ENCODE measurements at regions not wholly inside any gene's neighbourhood (a gene's known extent, or its start where the extent isn't known, plus 50 kb on each side); places are given as distances from the start of the nearest gene placed in this dataset.

DNA sequence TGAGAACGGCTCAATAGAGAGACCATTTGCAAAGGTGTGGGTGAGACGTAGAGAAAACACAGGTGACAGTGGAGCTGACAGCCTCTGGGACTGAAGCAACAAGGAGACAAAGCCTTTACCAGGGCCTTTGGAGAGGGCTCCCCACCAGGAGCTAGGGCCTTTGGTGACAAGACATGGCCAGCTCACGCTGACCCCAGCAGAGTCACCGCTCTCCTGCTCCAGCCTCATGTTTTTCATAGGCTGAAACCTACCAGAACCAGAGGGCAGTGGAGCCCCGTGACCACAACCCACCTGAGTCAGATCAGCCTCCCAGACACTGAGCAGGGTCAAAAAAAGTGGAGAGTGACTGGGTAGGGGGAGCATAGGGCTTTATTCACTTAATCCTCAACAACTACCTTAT is 214.7 kb downstream of the SHQ1 start:
- no peaks in the 10 kb centered on the region for H3K9me3 Mint-ChIP-seq (ENCODE audit: unreplicated experiment)
- peaks cover 17% of the 10 kb centered on the region for H3K27me3 Mint-ChIP-seq (ENCODE audit: insufficient read depth, unreplicated experiment)
- POLR2A ChIA-PET, result interaction anchor here (0.6 to 0.9 kb wide), 2 partner anchors 18 to 49 kb away, joined by 3 read pairs; no protein-coding TSS in a partner anchor
- no peak overlapping the region for H3K4me3 Mint-ChIP-seq (ENCODE audit: unreplicated experiment)
- no peak for DNase-seq (ENCODE audit: unreplicated experiment)
- H3K27ac Mint-ChIP-seq (ENCODE audit: low read depth, unreplicated experiment), result no peak overlapping the region
- intact Hi-C loops (cut with micrococcal nuclease), result no loop called here
- no peaks in the 10 kb centered on the region for H3K36me3 Mint-ChIP-seq (ENCODE audit: insufficient read depth, unreplicated experiment)
- CTCF ChIA-PET, result interaction anchor here (0.7 kb wide), 1 partner anchor 11 kb away, joined by 3 read pairs; no protein-coding TSS in a partner anchor
- H3K4me1 Mint-ChIP-seq (ENCODE audit: insufficient read depth, unreplicated experiment), result peaks cover 10% of the 10 kb centered on the region
- TF ChIP-seq, protein P1, sequence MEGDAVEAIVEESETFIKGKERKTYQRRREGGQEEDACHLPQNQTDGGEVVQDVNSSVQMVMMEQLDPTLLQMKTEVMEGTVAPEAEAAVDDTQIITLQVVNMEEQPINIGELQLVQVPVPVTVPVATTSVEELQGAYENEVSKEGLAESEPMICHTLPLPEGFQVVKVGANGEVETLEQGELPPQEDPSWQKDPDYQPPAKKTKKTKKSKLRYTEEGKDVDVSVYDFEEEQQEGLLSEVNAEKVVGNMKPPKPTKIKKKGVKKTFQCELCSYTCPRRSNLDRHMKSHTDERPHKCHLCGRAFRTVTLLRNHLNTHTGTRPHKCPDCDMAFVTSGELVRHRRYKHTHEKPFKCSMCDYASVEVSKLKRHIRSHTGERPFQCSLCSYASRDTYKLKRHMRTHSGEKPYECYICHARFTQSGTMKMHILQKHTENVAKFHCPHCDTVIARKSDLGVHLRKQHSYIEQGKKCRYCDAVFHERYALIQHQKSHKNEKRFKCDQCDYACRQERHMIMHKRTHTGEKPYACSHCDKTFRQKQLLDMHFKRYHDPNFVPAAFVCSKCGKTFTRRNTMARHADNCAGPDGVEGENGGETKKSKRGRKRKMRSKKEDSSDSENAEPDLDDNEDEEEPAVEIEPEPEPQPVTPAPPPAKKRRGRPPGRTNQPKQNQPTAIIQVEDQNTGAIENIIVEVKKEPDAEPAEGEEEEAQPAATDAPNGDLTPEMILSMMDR (IDR thresholded peaks at IDR 0.05; ENCODE audit: unreplicated experiment), result no peak
- no TSS peak for BruUV-seq (replicated peaks)

DNA sequence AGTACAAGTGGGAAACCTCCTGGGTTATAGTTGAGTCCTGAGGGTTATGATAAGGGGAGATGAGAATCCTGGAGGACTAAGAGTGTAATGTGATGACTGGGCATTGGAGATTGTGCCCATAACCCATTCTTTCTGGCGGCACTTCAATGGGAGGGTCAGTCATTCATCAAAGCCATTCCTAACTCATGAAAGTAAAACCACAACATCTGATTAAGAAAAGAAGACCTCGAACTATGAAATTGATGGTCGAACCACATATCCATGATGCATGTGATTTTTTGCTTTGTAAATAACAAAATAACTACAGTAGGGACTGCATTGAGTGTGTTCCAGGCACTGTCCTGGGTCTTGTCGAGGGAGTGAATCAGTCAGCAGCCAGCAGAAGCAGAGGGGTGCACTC is 215.1 kb downstream of the SHQ1 start:
- H3K27me3 Mint-ChIP-seq (ENCODE audit: insufficient read depth, unreplicated experiment), result peaks cover 17% of the 10 kb centered on the region
- ChIA-PET POLR2A (interaction anchor here (0.6 kb wide), 1 partner anchor 49 kb away, joined by 3 read pairs; no protein-coding TSS in a partner anchor), CTCF (interaction anchor here (0.6 to 0.7 kb wide), 2 partner anchors 11 to 630 kb away, joined by 3 read pairs; no protein-coding TSS in a partner anchor)
- no peak overlapping the region for H3K27ac Mint-ChIP-seq (ENCODE audit: low read depth, unreplicated experiment)
- H3K9me3 Mint-ChIP-seq (ENCODE audit: unreplicated experiment), result no peaks in the 10 kb centered on the region
- DNase-seq (ENCODE audit: unreplicated experiment), result no peak
- TF ChIP-seq, protein P1 (IDR thresholded peaks at IDR 0.05; ENCODE audit: unreplicated experiment), result no peak
- peaks cover 14% of the 10 kb centered on the region for H3K4me1 Mint-ChIP-seq (ENCODE audit: insufficient read depth, unreplicated experiment)
- intact Hi-C loops (cut with micrococcal nuclease), result no loop called here
- no peaks in the 10 kb centered on the region for H3K36me3 Mint-ChIP-seq (ENCODE audit: insufficient read depth, unreplicated experiment)
- no TSS peak for BruUV-seq (replicated peaks)
- no peak overlapping the region for H3K4me3 Mint-ChIP-seq (ENCODE audit: unreplicated experiment)

- H3K9me3 Mint-ChIP-seq (ENCODE audit: unreplicated experiment), result no peaks in the 10 kb centered on the region
- H3K4me3 Mint-ChIP-seq (ENCODE audit: unreplicated experiment), result no peak overlapping the region
- no peak overlapping the region for H3K27ac Mint-ChIP-seq (ENCODE audit: low read depth, unreplicated experiment)
- intact Hi-C loops (cut with micrococcal nuclease), result no loop called here
- H3K4me1 Mint-ChIP-seq (ENCODE audit: insufficient read depth, unreplicated experiment), result peaks cover 22% of the 10 kb centered on the region
- ChIA-PET CTCF (no interaction called here), POLR2A (no interaction called here)
- H3K27me3 Mint-ChIP-seq (ENCODE audit: insufficient read depth, unreplicated experiment), result peaks cover 7% of the 10 kb centered on the region
- H3K36me3 Mint-ChIP-seq (ENCODE audit: insufficient read depth, unreplicated experiment), result no peaks in the 10 kb centered on the region
- BruUV-seq (replicated peaks), result no TSS peak
- DNase-seq (ENCODE audit: unreplicated experiment), result no peak
- TF ChIP-seq, protein P1 (IDR thresholded peaks at IDR 0.05; ENCODE audit: unreplicated experiment), result no peak
These were observed 216.1 kb downstream of the SHQ1 start for GRCh38 chr3:72632129-72632528.

DNA sequence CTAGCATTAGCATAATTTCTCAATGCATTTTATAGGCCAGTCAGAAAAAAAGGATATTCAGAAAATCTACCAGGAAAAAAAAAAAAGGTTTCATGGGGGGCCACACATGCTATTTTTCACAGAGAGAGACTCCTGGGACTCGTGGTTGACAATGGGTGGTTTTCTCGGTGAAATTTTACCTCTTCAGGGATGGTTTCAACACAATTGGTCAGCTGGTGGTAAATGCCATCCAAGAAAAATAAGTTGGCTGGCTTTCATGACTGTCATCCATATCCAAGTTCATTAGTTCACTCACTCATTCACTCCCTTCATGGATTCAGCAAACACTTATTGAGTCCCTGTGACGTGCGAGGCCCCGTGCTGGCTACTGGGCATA is 217.3 kb downstream of the SHQ1 start:
- no peaks in the 10 kb centered on the region for H3K27me3 Mint-ChIP-seq (ENCODE audit: insufficient read depth, unreplicated experiment)
- H3K4me1 Mint-ChIP-seq (ENCODE audit: insufficient read depth, unreplicated experiment), result peaks cover 25% of the 10 kb centered on the region
- H3K9me3 Mint-ChIP-seq (ENCODE audit: unreplicated experiment), result no peaks in the 10 kb centered on the region
- intact Hi-C loops (cut with micrococcal nuclease), result no loop called here
- H3K36me3 Mint-ChIP-seq (ENCODE audit: insufficient read depth, unreplicated experiment), result no peaks in the 10 kb centered on the region
- TF ChIP-seq, protein P1 (IDR thresholded peaks at IDR 0.05; ENCODE audit: unreplicated experiment), result no peak
- ChIA-PET CTCF (interaction anchor here (0.6 kb wide), 2 partner anchors 277 to 625 kb away, joined by 3 to 4 read pairs; no protein-coding TSS in a partner anchor), POLR2A (interaction anchor here (0.6 kb wide), 1 partner anchor 138 kb away, joined by 4 read pairs; no protein-coding TSS in a partner anchor)
- H3K27ac Mint-ChIP-seq (ENCODE audit: low read depth, unreplicated experiment), result no peak overlapping the region
- no TSS peak for BruUV-seq (replicated peaks)
- no peak overlapping the region for H3K4me3 Mint-ChIP-seq (ENCODE audit: unreplicated experiment)
- DNase-seq (ENCODE audit: unreplicated experiment), result no peak

Data from MCF 10A (cell line).